Gastrocnemius medialis (tissue), 4 donors: ENCODE measurements at regions not wholly inside any gene's neighbourhood (a gene's known extent, or its start where the extent isn't known, plus 50 kb on each side); places are given as distances from the start of the nearest gene placed in this dataset.

Experiments used
- POLR2A ChIP-seq, 2 donors: fragments of 450-650 bp; IDR thresholded peaks; one replicate each; pipeline ENCODE4 v1.6.1; 2017; ENCODE audit warnings: antibody characterized with exemption in 2 of 2, mild to moderate bottlenecking in 2 of 2, moderate library complexity in 2 of 2
- TF ChIP-seq, protein P1 (sequence below), 5 experiments: fragments of 450-650 bp in 3 of 5; fragments of 200-600 bp in 2 of 5; sonication (generic) in 2 of 5; IDR thresholded peaks in 4 of 5; conservative IDR thresholded peaks in 1 of 5; 1 replicate in 4 of 5; 2 replicates in 1 of 5; pipeline ENCODE4 v1.5.1; 2016 to 2019; ENCODE audit warnings: antibody characterized with exemption in 5 of 5, mild to moderate bottlenecking in 3 of 5, moderate library complexity in 3 of 5

DNA sequence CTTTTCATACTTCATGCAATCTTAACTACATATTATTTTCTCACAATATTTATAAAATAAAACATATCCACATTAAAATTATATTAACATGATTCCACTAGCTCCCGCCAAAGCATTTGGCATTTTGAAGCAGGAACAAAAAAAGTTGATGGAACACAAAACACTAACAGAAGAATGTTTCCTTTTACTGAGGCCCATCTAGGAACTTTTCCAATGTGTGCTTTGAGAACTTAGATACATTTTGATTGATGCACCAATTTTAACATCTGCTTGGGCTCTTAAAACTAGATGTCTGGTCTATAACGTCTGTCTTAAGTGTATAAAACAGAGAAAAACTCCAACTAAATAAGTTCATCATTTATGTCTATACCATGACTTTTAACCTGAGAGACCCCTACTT is 1214.8 kb downstream of the SORCS1 start:
- TF ChIP-seq, protein P1, sequence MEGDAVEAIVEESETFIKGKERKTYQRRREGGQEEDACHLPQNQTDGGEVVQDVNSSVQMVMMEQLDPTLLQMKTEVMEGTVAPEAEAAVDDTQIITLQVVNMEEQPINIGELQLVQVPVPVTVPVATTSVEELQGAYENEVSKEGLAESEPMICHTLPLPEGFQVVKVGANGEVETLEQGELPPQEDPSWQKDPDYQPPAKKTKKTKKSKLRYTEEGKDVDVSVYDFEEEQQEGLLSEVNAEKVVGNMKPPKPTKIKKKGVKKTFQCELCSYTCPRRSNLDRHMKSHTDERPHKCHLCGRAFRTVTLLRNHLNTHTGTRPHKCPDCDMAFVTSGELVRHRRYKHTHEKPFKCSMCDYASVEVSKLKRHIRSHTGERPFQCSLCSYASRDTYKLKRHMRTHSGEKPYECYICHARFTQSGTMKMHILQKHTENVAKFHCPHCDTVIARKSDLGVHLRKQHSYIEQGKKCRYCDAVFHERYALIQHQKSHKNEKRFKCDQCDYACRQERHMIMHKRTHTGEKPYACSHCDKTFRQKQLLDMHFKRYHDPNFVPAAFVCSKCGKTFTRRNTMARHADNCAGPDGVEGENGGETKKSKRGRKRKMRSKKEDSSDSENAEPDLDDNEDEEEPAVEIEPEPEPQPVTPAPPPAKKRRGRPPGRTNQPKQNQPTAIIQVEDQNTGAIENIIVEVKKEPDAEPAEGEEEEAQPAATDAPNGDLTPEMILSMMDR (IDR thresholded peaks at IDR 0.05 in 4 of 5, conservative IDR thresholded peaks at IDR 0.05 in 1 of 5): no peak
- no peak for TF ChIP-seq POLR2A (IDR thresholded peaks at IDR 0.05)
